Natural killer cell (primary cell): ENCODE measurements at regions not wholly inside any gene's neighbourhood (a gene's known extent, or its start where the extent isn't known, plus 50 kb on each side); places are given as distances from the start of the nearest gene placed in this dataset.

Experiments used
- ATAC-seq, 3 donors: fragments of 150-1000 bp in 2 of 3; fragments of 200-7000 bp in 1 of 3; cut with Tn5 transposase; 1 replicate in 1 of 3; 2 replicates in 2 of 3; pipeline ENCODE4 v1.10.0; 2021; ENCODE audit warnings: mild to moderate bottlenecking in 2 of 3, moderate library complexity in 2 of 3
- DNase-seq, 2 donors: peaks; one replicate each; pipeline versions ENCODE4 v3.0.0 to v3.0.0-alpha.2; 2013 to 2021; ENCODE audit warnings: mixed read lengths in 1 of 2
- H3K27ac ChIP-seq: one replicate; pipeline ENCODE4 v1.5.1; 2013; ENCODE audit warnings: mild to moderate bottlenecking, low read length
- H3K27me3 ChIP-seq: one replicate; pipeline ENCODE4 v1.6.1; 2013; ENCODE audit warnings: low read length; ENCODE audit not compliant: control insufficient read depth, insufficient read depth
- H3K36me3 ChIP-seq: one replicate; pipeline ENCODE4 v1.6.1; 2013; ENCODE audit warnings: low read length; ENCODE audit not compliant: control insufficient read depth, insufficient read depth
- H3K4me1 ChIP-seq: one replicate; pipeline ENCODE4 v1.6.1; 2013; ENCODE audit warnings: low read length; ENCODE audit not compliant: control insufficient read depth, insufficient read depth
- H3K4me3 ChIP-seq: one replicate; pipeline ENCODE4 v1.5.1; 2013; ENCODE audit warnings: low read length
- H3K9me3 ChIP-seq: one replicate; pipeline ENCODE4 v1.6.1; 2013; ENCODE audit warnings: low read length; ENCODE audit not compliant: control insufficient read depth, insufficient read depth
- H3K27ac Mint-ChIP-seq, 2 donors: one replicate each; pipeline ENCODE4 v1.8.0; 2022; ENCODE audit warnings: mild to moderate bottlenecking in 2 of 2, mixed read lengths in 2 of 2, moderate library complexity in 1 of 2
- H3K27me3 Mint-ChIP-seq, 2 donors: one replicate each; pipeline ENCODE4 v1.8.0; 2022; ENCODE audit warnings: low read depth in 2 of 2, mixed read lengths in 2 of 2
- H3K36me3 Mint-ChIP-seq: one replicate; pipeline ENCODE4 v1.8.0; 2022; ENCODE audit warnings: mixed read lengths
- H3K4me1 Mint-ChIP-seq, 2 donors: one replicate each; pipeline ENCODE4 v1.8.0; 2022; ENCODE audit warnings: mixed read lengths in 2 of 2
- H3K4me3 Mint-ChIP-seq: one replicate; pipeline ENCODE4 v1.8.0; 2022; ENCODE audit warnings: mild to moderate bottlenecking, moderate library complexity, mixed read lengths
- H3K9me3 Mint-ChIP-seq, 2 donors: one replicate each; pipeline ENCODE4 v1.8.0; 2022; ENCODE audit warnings: mixed read lengths in 2 of 2
- WGBS: methylation state at CpG from one replicate; pipeline ENCODE4 v1.1.7; 2013; ENCODE audit warnings: missing lambda C conversion rate; ENCODE audit not compliant: insufficient coverage; 5-methylcytosine and 5-hydroxymethylcytosine counted together
- intact Hi-C: fragments of 100-400 bp; cut with micrococcal nuclease; formaldehyde crosslinking; loops from one replicate; pipeline ENCODE4 v1.14.2; 2022
- TF ChIP-seq, protein P1 (sequence below): fragments of 200-600 bp; IDR thresholded peaks from one replicate; pipeline ENCODE4 v1.8.0; 2022; ENCODE audit warnings: antibody characterized with exemption

DNA sequence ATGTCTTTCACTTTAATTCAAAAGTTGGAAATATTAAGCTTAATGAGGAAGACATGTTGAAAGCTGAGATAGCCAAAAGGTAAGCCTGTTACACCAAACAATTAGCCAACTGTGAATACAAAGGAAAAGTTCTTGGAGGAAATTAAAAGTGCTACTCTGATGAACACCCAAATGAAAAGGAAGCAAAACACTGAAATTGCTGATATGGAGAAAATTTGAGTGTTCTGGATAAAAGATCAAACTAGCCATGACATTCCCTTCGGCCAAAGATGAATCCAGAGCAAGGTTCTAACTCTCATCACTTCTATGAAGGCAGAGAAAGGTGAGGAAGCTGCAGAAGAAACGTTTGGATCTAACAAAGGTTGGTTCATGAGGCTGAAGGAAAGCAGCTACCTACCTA, 280.8 kb upstream of the BCHE start:
- Histone ChIP-seq H3K4me3 (no peak overlapping the region), H3K4me1 (no peaks in the 10 kb centered on the region), H3K27me3 (no peaks in the 10 kb centered on the region), H3K27ac (no peak overlapping the region), H3K9me3 (peaks cover 3% of the 10 kb centered on the region), H3K36me3 (no peaks in the 10 kb centered on the region)
- TF ChIP-seq, protein P1, sequence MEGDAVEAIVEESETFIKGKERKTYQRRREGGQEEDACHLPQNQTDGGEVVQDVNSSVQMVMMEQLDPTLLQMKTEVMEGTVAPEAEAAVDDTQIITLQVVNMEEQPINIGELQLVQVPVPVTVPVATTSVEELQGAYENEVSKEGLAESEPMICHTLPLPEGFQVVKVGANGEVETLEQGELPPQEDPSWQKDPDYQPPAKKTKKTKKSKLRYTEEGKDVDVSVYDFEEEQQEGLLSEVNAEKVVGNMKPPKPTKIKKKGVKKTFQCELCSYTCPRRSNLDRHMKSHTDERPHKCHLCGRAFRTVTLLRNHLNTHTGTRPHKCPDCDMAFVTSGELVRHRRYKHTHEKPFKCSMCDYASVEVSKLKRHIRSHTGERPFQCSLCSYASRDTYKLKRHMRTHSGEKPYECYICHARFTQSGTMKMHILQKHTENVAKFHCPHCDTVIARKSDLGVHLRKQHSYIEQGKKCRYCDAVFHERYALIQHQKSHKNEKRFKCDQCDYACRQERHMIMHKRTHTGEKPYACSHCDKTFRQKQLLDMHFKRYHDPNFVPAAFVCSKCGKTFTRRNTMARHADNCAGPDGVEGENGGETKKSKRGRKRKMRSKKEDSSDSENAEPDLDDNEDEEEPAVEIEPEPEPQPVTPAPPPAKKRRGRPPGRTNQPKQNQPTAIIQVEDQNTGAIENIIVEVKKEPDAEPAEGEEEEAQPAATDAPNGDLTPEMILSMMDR: no peak
- H3K9me3 Mint-ChIP-seq: peaks cover 10 to 21% of the 10 kb centered on the region in 2 donors
- no peak overlapping the region for H3K4me3 Mint-ChIP-seq
- no peaks in the 10 kb centered on the region for H3K27me3 Mint-ChIP-seq
- H3K27ac Mint-ChIP-seq: no peak overlapping the region
- ATAC-seq (no peak), DNase-seq (no peak)
- no peaks in the 10 kb centered on the region for H3K4me1 Mint-ChIP-seq
- H3K36me3 Mint-ChIP-seq: no peaks in the 10 kb centered on the region
- WGBS: no CpG with 5 or more reads among the region's 2 CpGs
- intact Hi-C loops: no loop called here

DNA sequence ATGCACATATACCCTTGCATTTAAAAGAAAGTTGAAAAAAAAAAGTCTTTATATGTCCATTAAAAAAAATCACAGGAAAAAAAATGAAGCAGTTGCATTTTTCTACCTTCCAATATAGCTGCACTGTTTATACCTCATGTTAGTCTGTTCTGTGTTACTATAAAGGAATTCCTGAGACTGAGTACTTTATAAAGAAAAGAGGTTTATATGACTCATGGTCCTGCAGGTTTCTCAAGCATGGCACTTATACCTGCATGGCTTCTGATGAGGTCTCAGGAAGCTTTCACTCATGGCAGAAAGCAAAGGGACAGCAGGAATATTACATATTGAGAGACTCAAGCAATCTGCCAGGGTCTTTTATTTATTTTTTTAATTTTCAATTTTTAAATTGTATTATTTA, 277.2 kb upstream of the BCHE start:
- H3K27ac ChIP-seq: no peak overlapping the region
- Mint-ChIP-seq H3K4me1 (no peaks in the 10 kb centered on the region), H3K4me3 (no peak overlapping the region), H3K27me3 (no peaks in the 10 kb centered on the region), H3K27ac (no peak overlapping the region), H3K9me3 (peaks cover 8 to 20% of the 10 kb centered on the region in 2 donors), H3K36me3 (no peaks in the 10 kb centered on the region)
- peaks cover 3% of the 10 kb centered on the region for H3K9me3 ChIP-seq
- no peak overlapping the region for H3K4me3 ChIP-seq
- H3K36me3 ChIP-seq: no peaks in the 10 kb centered on the region
- intact Hi-C loops: no loop called here
- no peak for ATAC-seq
- H3K4me1 ChIP-seq: no peaks in the 10 kb centered on the region
- H3K27me3 ChIP-seq: no peaks in the 10 kb centered on the region
- TF ChIP-seq, protein P1: no peak
- no peak for DNase-seq

DNA sequence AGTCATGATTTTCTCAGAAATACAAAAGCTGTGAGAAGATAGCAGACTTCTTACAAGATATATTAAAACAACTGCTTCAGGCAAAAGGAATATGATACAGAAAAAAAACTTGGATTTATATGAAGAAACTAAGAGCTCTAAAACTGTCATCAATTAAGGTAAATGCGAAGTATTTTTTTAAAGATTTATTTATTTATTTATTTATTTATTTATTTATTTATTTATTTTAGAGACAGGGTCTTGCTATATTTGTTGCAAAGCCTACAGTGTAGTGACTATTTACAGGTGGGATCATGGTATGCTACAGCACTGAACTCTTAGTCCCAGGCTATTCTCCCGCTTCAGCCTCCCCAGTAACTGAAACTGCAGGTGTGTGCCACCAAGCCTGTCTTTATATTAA, 274.3 kb upstream of the BCHE start:
- DNase-seq: no peak
- intact Hi-C loops: no loop called here
- no CpG with 5 or more reads among the region's 2 CpGs for WGBS
- H3K27me3 Mint-ChIP-seq: no peaks in the 10 kb centered on the region
- no peaks in the 10 kb centered on the region for H3K36me3 Mint-ChIP-seq
- H3K4me3 Mint-ChIP-seq: no peak overlapping the region
- Histone ChIP-seq H3K36me3 (no peaks in the 10 kb centered on the region), H3K4me1 (no peaks in the 10 kb centered on the region), H3K9me3 (peaks cover 3% of the 10 kb centered on the region), H3K27ac (no peak overlapping the region), H3K27me3 (no peaks in the 10 kb centered on the region), H3K4me3 (no peak overlapping the region)
- TF ChIP-seq, protein P1: no peak
- no peak overlapping the region for H3K27ac Mint-ChIP-seq
- H3K9me3 Mint-ChIP-seq: peaks cover 2 to 17% of the 10 kb centered on the region in 2 donors
- no peaks in the 10 kb centered on the region for H3K4me1 Mint-ChIP-seq
- ATAC-seq: no peak

DNA sequence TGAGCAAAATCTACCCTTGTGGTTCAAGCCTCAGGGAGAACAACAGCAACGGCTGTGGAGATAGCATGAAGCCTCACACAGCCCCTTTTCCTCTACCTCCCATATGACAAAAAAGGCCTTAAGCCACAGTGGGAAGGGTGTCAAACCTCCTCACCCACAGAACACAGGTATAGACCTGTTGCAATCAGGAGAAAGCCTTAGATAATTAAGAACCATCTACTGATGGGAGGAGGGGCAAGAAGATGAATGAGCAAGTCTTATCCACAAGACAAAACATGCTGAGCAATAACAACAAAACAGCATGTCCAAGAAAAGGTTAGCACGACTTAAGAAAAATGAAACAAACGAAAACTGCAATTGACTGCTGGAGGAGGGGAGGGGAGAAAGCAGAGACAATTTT, 272.9 kb upstream of the BCHE start:
- Histone ChIP-seq H3K4me3 (no peak overlapping the region), H3K4me1 (no peaks in the 10 kb centered on the region), H3K36me3 (no peaks in the 10 kb centered on the region), H3K9me3 (peaks cover 3% of the 10 kb centered on the region), H3K27me3 (no peaks in the 10 kb centered on the region), H3K27ac (no peak overlapping the region)
- WGBS: 81% methylated on average over 3 of the region's 3 CpGs
- Mint-ChIP-seq H3K27me3 (no peaks in the 10 kb centered on the region), H3K9me3 (peaks cover 2 to 17% of the 10 kb centered on the region in 2 donors), H3K27ac (no peak overlapping the region), H3K36me3 (no peaks in the 10 kb centered on the region), H3K4me1 (no peaks in the 10 kb centered on the region), H3K4me3 (no peak overlapping the region)
- TF ChIP-seq, protein P1: no peak
- no peak for ATAC-seq
- intact Hi-C loops: no loop called here
- DNase-seq: no peak
